Smooth muscle cell (in vitro differentiated cells): ENCODE measurements at regions not wholly inside any gene's neighbourhood (a gene's known extent, or its start where the extent isn't known, plus 50 kb on each side); places are given as distances from the start of the nearest gene placed in this dataset.
A peak's percentile ranks its signal among the peaks of the same experiment; 100 is the strongest.

Experiments used
- DNase-seq: peaks from one replicate; lab custom pipeline; 2025; ENCODE audit not compliant: unreplicated experiment; lab: John Stamatoyannopoulos, UW
- H2AFZ ChIP-seq: fragments of 200-600 bp; sonication (generic); 2 replicates; pipeline ENCODE4 v1.6.0; 2016; ENCODE audit warnings: antibody characterized with exemption, low read depth, mild to moderate bottlenecking
- H3F3A ChIP-seq: fragments of 200-600 bp; sonication (generic); 2 replicates; pipeline ENCODE4 v1.6.0; 2017; ENCODE audit warnings: antibody characterized with exemption, low read depth
- H3K27ac ChIP-seq: fragments of 200-600 bp; sonication (generic); 2 replicates; pipeline ENCODE4 v1.5.1; 2016; ENCODE audit warnings: low read depth, mild to moderate bottlenecking
- H3K27me3 ChIP-seq: fragments of 200-600 bp; sonication (generic); 2 replicates; pipeline ENCODE4 v1.6.1; 2016; ENCODE audit warnings: low read depth, mild to moderate bottlenecking
- H3K36me3 ChIP-seq: fragments of 200-600 bp; sonication (generic); 2 replicates; pipeline ENCODE4 v1.5.1; 2016; ENCODE audit warnings: low read depth
- H3K4me1 ChIP-seq: fragments of 200-600 bp; sonication (generic); 2 replicates; pipeline ENCODE4 v1.5.1; 2016; ENCODE audit warnings: low read depth
- H3K4me2 ChIP-seq: fragments of 200-600 bp; sonication (generic); 2 replicates; pipeline ENCODE4 v1.6.0; 2016; ENCODE audit warnings: mild to moderate bottlenecking
- H3K4me3 ChIP-seq: fragments of 200-600 bp; sonication (generic); 2 replicates; pipeline ENCODE4 v1.5.1; 2016; ENCODE audit warnings: mild to moderate bottlenecking
- H3K79me2 ChIP-seq: fragments of 200-600 bp; sonication (generic); 2 replicates; pipeline ENCODE4 v1.6.0; 2016; ENCODE audit warnings: low read depth, mild to moderate bottlenecking
- H3K9ac ChIP-seq: fragments of 200-600 bp; sonication (generic); 2 replicates; pipeline ENCODE4 v1.6.0; 2016; ENCODE audit warnings: low read depth
- H3K9me3 ChIP-seq: fragments of 200-600 bp; sonication (generic); replicated peaks from 2 replicates; pipeline ENCODE4 v1.5.1; 2016; ENCODE audit warnings: low read depth
- H4K20me1 ChIP-seq: fragments of 200-600 bp; sonication (generic); 2 replicates; pipeline ENCODE4 v1.6.0; 2016; ENCODE audit warnings: low read depth
- CTCF ChIP-seq: fragments of 200-600 bp; sonication (generic); IDR thresholded peaks from 2 replicates; pipeline ENCODE4 v1.5.1; 2017; ENCODE audit warnings: borderline replicate concordance, mild to moderate bottlenecking, antibody characterized with exemption; ENCODE audit not compliant: insufficient read depth, poor library complexity, severe bottlenecking
- WGBS: methylation state at CpG from one replicate; pipeline ENCODE4 v1.1.7; 2016; ENCODE audit warnings: low lambda C conversion rate; 5-methylcytosine and 5-hydroxymethylcytosine counted together

GRCh38 chr2:120941571-120942120, 206.0 kb downstream of the GLI2 start:
- peak overlapping the region; percentile 99 for H3K27ac ChIP-seq
- no peak for TF ChIP-seq CTCF
- H3K4me2 ChIP-seq: peak overlapping the region; percentile 65
- H3K79me2 ChIP-seq: peaks cover 8% of the 10 kb centered on the region
- H3K9ac ChIP-seq: peak overlapping the region; percentile 31
- 90% methylated on average over 11 of the region's 11 CpGs for WGBS
- peaks cover 35% of the 10 kb centered on the region for H3F3A ChIP-seq
- H3K4me3 ChIP-seq: no peak overlapping the region
- no peak overlapping the region for H2AFZ ChIP-seq
- DNase-seq: no peak
- H3K27me3 ChIP-seq: no peaks in the 10 kb centered on the region
- no peaks in the 10 kb centered on the region for H3K9me3 ChIP-seq
- peaks cover 17% of the 10 kb centered on the region for H3K4me1 ChIP-seq
- peaks cover 7% of the 10 kb centered on the region for H4K20me1 ChIP-seq
- H3K36me3 ChIP-seq: no peaks in the 10 kb centered on the region

DNA sequence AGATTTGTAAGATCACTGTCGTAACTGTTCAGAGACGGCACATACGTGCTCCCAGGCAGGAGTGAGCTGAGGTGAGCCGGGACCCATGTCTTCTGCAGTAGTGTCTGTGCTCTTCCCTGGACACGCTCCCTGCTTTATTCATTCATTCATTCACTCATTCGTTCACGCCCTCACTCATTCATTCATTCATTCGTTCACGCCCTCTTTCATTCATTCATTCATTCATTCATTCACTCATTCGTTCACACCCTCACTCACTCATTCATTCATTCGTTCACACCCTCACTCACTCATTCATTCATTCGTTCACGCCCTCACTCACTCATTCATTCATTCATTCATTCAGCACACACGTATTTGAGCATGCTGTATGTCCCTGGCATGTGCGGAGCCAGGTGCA, 207.0 kb downstream of the GLI2 start:
- Histone ChIP-seq H3F3A (peaks cover 25% of the 10 kb centered on the region), H3K79me2 (peaks cover 12% of the 10 kb centered on the region), H3K9me3 (no peaks in the 10 kb centered on the region), H3K36me3 (no peaks in the 10 kb centered on the region), H4K20me1 (peaks cover 16% of the 10 kb centered on the region), H3K27ac (no peak overlapping the region), H3K4me1 (peaks cover 7% of the 10 kb centered on the region), H3K4me2 (no peak overlapping the region), H3K9ac (no peak overlapping the region), H3K4me3 (no peak overlapping the region), H2AFZ (no peak overlapping the region), H3K27me3 (no peaks in the 10 kb centered on the region)
- no peak for DNase-seq
- TF ChIP-seq CTCF: no peak
- 95% methylated on average over 15 of the region's 15 CpGs for WGBS

DNA sequence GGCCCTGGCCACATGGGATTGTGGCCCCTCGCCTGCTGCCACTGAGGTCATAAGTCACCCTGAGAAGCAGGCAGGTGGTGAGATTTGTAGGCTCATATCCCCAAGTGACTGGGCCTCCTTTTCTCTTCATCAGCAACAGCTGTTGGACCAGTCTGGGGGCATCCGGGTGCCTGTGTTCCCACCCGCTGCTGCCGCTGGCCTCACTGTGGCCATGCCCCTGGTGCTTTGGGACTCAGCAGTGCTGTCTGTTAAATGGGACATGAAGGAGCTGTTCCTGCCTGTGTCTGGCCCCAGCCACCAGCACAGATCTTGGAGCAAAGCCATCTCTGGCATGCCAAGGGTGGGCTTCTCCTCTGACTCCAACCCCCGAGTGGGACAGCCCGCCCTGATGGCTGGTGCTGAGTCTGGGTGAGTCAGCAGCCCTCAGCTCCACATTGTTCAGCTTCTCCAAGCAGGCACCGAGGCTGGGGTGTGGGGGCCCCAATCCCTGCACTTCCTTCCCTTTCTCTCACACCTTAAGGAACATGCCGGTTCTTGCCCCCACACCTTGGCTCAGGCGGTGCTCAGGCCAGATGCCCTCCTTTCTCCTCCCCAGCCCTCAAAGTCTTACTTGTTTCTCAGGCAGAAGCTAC, 207.9 kb downstream of the GLI2 start:
- no peak overlapping the region for H3K9ac ChIP-seq
- no peak overlapping the region for H2AFZ ChIP-seq
- H3K79me2 ChIP-seq: peaks cover 16% of the 10 kb centered on the region
- 75% methylated on average over 9 of the region's 9 CpGs for WGBS
- peaks cover 3% of the 10 kb centered on the region for H3K4me1 ChIP-seq
- DNase-seq: no peak
- H3K4me2 ChIP-seq: no peak overlapping the region
- H3F3A ChIP-seq: peaks cover 25% of the 10 kb centered on the region
- no peak overlapping the region for H3K27ac ChIP-seq
- peaks cover 24% of the 10 kb centered on the region for H4K20me1 ChIP-seq
- H3K27me3 ChIP-seq: no peaks in the 10 kb centered on the region
- no peaks in the 10 kb centered on the region for H3K9me3 ChIP-seq
- no peak for TF ChIP-seq CTCF
- H3K36me3 ChIP-seq: no peaks in the 10 kb centered on the region
- H3K4me3 ChIP-seq: no peak overlapping the region

- 97% methylated on average over 8 of the region's 8 CpGs for WGBS
- no peaks in the 10 kb centered on the region for H3K36me3 ChIP-seq
These were observed 208.9 kb downstream of the GLI2 start for GRCh38 chr2:120944575-120944974.

More at GRCh38 chr2:120944575-120944974, 208.9 kb downstream of the GLI2 start:
- no peak for TF ChIP-seq CTCF
- Histone ChIP-seq H4K20me1 (peaks cover 34% of the 10 kb centered on the region), H3K27ac (no peak overlapping the region), H3K9ac (no peak overlapping the region), H3K27me3 (no peaks in the 10 kb centered on the region), H3K4me1 (no peaks in the 10 kb centered on the region), H3K4me2 (no peak overlapping the region), H2AFZ (no peak overlapping the region), H3K4me3 (no peak overlapping the region), H3K9me3 (no peaks in the 10 kb centered on the region), H3K79me2 (peaks cover 25% of the 10 kb centered on the region), H3F3A (peaks cover 20% of the 10 kb centered on the region)
- DNase-seq: no peak
